ENCODE measurements at regions not wholly inside any gene's neighbourhood (a gene's known extent, or its start where the extent isn't known, plus 50 kb on each side); places are given as distances from the start of the nearest gene placed in this dataset.

DNA sequence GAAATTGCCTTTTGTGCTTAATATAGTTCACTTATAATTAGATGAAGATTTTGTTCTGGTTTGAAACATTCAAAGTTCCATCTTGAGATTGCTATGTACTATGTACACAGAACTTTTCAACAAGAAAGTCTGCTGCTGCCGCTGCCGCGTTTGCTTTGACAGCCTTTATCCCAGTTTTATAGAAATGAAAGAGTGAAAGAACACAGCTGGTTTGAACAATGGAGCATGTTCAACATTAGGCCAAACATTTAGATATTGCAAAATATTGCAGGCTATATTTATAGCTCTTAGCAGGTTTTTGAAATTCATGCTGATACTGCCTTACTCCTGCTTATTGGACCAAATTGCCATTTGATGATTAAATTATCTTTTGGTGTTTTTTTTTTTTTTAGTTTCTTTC is 299.8 kb upstream of the PRKD1 start:
- DNase-seq (ENCODE audit: low spot score) (no peak), ATAC-seq (no peak)
- H3K9me2 ChIP-seq (ENCODE audit: insufficient read depth) = no peaks in the 10 kb centered on the region
- Mint-ChIP-seq H3K4me1 (no peaks in the 10 kb centered on the region), H3K27me3 (ENCODE audit: insufficient read depth, low read depth, poor library complexity) (no peaks in the 10 kb centered on the region), H3K9me3 (no peaks in the 10 kb centered on the region), H3K4me3 (no peak overlapping the region), H3K36me3 (ENCODE audit: low read depth) (no peaks in the 10 kb centered on the region), H3K27ac (no peak overlapping the region)
- no peak overlapping the region for H3K4me3 ChIP-seq
- no peak for TF ChIP-seq POLR2AphosphoS5 (IDR thresholded peaks at IDR 0.05; ENCODE audit: low read depth)
- TF ChIP-seq ZNF114 (CRISPR knock-in tag; IDR thresholded peaks at IDR 0.05) = no peak
- no peak for TF ChIP-seq STAT1 (IDR thresholded peaks at IDR 0.05; ENCODE audit: unreplicated experiment)
- no peak for TF ChIP-seq NANOG (IDR thresholded peaks at IDR 0.05; ENCODE audit: borderline replicate concordance)
- TF ChIP-seq, protein P1, sequence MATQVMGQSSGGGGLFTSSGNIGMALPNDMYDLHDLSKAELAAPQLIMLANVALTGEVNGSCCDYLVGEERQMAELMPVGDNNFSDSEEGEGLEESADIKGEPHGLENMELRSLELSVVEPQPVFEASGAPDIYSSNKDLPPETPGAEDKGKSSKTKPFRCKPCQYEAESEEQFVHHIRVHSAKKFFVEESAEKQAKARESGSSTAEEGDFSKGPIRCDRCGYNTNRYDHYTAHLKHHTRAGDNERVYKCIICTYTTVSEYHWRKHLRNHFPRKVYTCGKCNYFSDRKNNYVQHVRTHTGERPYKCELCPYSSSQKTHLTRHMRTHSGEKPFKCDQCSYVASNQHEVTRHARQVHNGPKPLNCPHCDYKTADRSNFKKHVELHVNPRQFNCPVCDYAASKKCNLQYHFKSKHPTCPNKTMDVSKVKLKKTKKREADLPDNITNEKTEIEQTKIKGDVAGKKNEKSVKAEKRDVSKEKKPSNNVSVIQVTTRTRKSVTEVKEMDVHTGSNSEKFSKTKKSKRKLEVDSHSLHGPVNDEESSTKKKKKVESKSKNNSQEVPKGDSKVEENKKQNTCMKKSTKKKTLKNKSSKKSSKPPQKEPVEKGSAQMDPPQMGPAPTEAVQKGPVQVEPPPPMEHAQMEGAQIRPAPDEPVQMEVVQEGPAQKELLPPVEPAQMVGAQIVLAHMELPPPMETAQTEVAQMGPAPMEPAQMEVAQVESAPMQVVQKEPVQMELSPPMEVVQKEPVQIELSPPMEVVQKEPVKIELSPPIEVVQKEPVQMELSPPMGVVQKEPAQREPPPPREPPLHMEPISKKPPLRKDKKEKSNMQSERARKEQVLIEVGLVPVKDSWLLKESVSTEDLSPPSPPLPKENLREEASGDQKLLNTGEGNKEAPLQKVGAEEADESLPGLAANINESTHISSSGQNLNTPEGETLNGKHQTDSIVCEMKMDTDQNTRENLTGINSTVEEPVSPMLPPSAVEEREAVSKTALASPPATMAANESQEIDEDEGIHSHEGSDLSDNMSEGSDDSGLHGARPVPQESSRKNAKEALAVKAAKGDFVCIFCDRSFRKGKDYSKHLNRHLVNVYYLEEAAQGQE (IDR thresholded peaks at IDR 0.05; ENCODE audit: unreplicated experiment) = no peak
- no peak for TF ChIP-seq JUNB (IDR thresholded peaks at IDR 0.05; ENCODE audit: unreplicated experiment)
- TF ChIP-seq, protein P2, sequence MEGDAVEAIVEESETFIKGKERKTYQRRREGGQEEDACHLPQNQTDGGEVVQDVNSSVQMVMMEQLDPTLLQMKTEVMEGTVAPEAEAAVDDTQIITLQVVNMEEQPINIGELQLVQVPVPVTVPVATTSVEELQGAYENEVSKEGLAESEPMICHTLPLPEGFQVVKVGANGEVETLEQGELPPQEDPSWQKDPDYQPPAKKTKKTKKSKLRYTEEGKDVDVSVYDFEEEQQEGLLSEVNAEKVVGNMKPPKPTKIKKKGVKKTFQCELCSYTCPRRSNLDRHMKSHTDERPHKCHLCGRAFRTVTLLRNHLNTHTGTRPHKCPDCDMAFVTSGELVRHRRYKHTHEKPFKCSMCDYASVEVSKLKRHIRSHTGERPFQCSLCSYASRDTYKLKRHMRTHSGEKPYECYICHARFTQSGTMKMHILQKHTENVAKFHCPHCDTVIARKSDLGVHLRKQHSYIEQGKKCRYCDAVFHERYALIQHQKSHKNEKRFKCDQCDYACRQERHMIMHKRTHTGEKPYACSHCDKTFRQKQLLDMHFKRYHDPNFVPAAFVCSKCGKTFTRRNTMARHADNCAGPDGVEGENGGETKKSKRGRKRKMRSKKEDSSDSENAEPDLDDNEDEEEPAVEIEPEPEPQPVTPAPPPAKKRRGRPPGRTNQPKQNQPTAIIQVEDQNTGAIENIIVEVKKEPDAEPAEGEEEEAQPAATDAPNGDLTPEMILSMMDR (conservative IDR thresholded peaks at IDR 0.05; ENCODE audit: low read depth in 2 of 2) = no peak
- no peak for TF ChIP-seq ZNF331 (CRISPR knock-in tag; IDR thresholded peaks at IDR 0.05; ENCODE audit: low read depth)
- TF ChIP-seq, protein P3, sequence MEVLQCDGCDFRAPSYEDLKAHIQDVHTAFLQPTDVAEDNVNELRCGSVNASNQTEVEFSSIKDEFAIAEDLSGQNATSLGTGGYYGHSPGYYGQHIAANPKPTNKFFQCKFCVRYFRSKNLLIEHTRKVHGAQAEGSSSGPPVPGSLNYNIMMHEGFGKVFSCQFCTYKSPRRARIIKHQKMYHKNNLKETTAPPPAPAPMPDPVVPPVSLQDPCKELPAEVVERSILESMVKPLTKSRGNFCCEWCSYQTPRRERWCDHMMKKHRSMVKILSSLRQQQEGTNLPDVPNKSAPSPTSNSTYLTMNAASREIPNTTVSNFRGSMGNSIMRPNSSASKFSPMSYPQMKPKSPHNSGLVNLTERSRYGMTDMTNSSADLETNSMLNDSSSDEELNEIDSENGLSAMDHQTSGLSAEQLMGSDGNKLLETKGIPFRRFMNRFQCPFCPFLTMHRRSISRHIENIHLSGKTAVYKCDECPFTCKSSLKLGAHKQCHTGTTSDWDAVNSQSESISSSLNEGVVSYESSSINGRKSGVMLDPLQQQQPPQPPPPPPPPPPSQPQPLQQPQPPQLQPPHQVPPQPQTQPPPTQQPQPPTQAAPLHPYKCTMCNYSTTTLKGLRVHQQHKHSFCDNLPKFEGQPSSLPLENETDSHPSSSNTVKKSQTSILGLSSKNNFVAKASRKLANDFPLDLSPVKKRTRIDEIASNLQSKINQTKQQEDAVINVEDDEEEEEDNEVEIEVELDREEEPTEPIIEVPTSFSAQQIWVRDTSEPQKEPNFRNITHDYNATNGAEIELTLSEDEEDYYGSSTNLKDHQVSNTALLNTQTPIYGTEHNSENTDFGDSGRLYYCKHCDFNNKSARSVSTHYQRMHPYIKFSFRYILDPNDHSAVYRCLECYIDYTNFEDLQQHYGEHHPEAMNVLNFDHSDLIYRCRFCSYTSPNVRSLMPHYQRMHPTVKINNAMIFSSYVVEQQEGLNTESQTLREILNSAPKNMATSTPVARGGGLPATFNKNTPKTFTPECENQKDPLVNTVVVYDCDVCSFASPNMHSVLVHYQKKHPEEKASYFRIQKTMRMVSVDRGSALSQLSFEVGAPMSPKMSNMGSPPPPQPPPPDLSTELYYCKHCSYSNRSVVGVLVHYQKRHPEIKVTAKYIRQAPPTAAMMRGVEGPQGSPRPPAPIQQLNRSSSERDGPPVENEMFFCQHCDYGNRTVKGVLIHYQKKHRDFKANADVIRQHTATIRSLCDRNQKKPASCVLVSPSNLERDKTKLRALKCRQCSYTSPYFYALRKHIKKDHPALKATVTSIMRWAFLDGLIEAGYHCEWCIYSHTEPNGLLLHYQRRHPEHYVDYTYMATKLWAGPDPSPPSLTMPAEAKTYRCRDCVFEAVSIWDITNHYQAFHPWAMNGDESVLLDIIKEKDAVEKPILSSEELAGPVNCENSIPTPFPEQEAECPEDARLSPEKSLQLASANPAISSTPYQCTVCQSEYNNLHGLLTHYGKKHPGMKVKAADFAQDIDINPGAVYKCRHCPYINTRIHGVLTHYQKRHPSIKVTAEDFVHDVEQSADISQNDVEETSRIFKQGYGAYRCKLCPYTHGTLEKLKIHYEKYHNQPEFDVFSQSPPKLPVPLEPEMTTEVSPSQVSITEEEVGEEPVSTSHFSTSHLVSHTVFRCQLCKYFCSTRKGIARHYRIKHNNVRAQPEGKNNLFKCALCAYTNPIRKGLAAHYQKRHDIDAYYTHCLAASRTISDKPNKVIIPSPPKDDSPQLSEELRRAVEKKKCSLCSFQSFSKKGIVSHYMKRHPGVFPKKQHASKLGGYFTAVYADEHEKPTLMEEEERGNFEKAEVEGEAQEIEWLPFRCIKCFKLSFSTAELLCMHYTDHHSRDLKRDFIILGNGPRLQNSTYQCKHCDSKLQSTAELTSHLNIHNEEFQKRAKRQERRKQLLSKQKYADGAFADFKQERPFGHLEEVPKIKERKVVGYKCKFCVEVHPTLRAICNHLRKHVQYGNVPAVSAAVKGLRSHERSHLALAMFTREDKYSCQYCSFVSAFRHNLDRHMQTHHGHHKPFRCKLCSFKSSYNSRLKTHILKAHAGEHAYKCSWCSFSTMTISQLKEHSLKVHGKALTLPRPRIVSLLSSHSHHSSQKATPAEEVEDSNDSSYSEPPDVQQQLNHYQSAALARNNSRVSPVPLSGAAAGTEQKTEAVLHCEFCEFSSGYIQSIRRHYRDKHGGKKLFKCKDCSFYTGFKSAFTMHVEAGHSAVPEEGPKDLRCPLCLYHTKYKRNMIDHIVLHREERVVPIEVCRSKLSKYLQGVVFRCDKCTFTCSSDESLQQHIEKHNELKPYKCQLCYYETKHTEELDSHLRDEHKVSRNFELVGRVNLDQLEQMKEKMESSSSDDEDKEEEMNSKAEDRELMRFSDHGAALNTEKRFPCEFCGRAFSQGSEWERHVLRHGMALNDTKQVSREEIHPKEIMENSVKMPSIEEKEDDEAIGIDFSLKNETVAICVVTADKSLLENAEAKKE (CRISPR knock-in tag; IDR thresholded peaks at IDR 0.05) = no peak
- no peak for TF ChIP-seq EZH2phosphoT487 (IDR thresholded peaks at IDR 0.05; ENCODE audit: unreplicated experiment)
- TF ChIP-seq, protein P4, sequence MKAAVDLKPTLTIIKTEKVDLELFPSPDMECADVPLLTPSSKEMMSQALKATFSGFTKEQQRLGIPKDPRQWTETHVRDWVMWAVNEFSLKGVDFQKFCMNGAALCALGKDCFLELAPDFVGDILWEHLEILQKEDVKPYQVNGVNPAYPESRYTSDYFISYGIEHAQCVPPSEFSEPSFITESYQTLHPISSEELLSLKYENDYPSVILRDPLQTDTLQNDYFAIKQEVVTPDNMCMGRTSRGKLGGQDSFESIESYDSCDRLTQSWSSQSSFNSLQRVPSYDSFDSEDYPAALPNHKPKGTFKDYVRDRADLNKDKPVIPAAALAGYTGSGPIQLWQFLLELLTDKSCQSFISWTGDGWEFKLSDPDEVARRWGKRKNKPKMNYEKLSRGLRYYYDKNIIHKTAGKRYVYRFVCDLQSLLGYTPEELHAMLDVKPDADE (IDR thresholded peaks at IDR 0.05) = no peak
- TF ChIP-seq CREB1 (CRISPR knock-in tag; IDR thresholded peaks at IDR 0.05; ENCODE audit: low read depth) = no peak
- no peak for TF ChIP-seq EZH2 (IDR thresholded peaks at IDR 0.05; ENCODE audit: low read depth, unreplicated experiment)
- H3K4me1 ChIP-seq (ENCODE audit: insufficient read depth) = no peaks in the 10 kb centered on the region
- H3K27me3 ChIP-seq (ENCODE audit: insufficient read depth) = no peaks in the 10 kb centered on the region
- H3K79me2 ChIP-seq (replicated peaks; ENCODE audit: insufficient read depth) = no peaks in the 10 kb centered on the region
- no peaks in the 10 kb centered on the region for H3K36me3 ChIP-seq (ENCODE audit: insufficient read depth)
- H3K27ac ChIP-seq (ENCODE audit: low read depth) = no peak overlapping the region
- H4K20me1 ChIP-seq (replicated peaks; ENCODE audit: insufficient read depth) = no peaks in the 10 kb centered on the region
- no peak overlapping the region for H2AFZ ChIP-seq
- H3K4me2 ChIP-seq = no peak overlapping the region
- no peaks in the 10 kb centered on the region for H3F3A ChIP-seq (replicated peaks; ENCODE audit: low read depth)

Measured in GM23338 (cell line).